GM19372 (cell line): ENCODE measurements at regions not wholly inside any gene's neighbourhood (a gene's known extent, or its start where the extent isn't known, plus 50 kb on each side); places are given as distances from the start of the nearest gene placed in this dataset.

Experiments used
- ATAC-seq: cut with Tn5 transposase; IDR thresholded peaks from one replicate; pipeline ENCODE4 v1.9.1; 2021; ENCODE audit warnings: mild to moderate bottlenecking, low read depth, moderate library complexity; ENCODE audit not compliant: unreplicated experiment

DNA sequence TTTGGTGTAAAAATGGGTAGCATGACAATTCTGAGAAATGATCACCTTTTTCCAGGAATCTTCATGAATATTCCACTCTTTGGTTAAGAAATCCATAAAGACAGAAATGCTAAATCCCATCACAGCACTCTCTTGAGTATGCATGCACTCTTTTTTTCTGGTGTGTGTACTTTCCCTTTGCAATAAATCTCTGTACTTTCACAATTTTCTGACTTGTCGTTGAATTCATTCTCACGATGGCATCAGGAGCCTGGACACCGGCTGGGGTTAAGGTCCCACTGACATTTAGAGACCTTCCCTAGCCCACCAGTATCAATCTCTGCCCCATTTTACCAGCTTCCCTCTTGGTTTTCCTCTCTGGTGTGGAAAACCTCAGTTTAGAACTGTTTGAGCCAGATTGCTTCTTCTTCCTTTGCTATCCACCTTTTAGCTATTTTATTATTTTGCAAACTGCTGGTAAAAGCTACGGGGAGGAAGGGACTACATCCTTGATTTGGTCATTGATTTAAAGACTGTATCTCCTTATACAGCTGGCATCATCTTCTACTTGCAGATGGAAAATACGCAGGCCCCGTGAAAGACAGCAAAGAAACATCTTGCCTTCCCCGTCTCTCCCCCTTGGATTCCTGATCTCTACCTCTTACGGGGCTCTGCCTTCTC lies 59.9 kb upstream of the ZFR start:
- ATAC-seq, result no peak

DNA sequence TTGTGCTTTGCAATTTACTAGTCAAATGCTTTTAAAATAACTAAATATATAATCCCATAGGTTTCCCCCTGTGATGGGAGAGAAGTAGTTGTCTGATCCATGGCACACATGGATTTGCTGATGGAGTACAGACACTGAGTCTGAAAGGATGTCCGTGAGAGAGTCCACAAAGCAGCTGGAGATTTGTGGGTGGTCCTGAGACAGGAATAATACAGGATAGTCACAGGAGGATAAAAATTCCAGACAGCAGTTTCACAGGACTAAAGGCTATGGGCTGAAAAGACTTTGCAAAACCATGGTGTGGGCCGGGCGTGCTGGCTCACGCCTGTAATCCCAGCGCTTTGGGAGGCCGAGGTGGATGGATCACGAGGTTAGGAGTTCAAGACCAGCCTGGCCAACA lies 58.7 kb upstream of the ZFR start:
- ATAC-seq, result no peak

DNA sequence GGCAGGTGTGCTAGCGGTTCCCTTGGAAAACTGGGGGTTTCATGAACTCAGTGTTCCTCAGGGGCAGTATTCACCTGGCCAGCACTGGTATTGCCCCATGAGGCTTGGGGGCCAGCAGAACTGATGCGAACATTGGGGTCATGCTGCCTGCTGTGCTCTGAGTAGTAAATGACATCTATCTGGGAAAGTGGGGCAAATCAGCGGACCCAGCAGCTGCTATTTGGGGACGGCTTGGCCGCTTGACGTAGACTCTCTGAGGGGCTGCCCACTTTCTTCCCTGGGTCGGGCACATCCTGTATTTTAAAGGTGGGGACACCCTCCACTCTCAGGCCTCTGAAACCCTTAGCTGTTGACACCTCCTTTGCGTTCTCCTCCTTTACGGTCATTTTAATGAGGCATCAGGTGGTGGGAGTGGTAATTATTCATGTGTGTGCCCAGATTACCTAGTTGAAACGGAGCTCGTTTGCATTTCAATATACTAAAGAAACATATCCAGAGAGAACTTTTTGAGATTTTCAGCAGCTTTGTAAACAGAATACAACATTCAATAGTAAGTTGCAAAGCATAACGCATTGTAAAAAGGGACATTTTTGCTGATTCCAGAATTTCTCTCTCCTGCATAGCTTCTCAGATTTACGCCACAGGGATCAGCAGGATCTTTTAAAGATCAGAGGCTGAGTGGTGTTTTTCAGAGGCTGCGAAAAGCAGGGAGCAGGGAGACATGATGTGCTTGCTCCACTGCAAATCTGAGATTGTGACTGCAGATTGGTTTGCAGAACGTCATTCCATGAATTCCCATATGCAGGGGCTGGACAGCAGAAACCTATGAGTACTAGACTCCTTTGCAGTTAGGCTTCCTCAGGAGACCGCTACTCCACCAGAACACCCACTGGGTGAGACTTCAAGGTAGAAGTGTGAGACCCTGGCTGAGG lies 56.8 kb upstream of the ZFR start:
- ATAC-seq, result no peak

DNA sequence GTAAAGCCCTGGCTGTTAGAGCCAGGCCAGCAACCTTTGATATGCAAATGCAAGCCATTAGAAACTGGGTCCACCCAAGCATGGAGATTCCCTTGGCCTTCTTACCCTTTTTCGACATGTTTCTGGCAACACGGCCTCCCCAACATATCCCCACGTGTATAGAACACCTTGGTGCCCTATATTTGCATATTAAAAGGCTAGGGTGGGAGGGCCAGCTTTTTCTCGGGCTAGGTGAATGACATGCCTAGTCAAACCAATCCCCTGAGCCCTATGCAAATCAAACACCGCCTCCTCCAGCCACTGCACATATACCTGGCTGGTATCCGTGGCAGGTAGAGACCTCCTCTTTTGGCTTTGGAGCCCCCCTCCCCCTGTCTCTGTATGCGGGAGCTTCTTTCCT lies 55.6 kb upstream of the ZFR start:
- ATAC-seq, result no peak

DNA sequence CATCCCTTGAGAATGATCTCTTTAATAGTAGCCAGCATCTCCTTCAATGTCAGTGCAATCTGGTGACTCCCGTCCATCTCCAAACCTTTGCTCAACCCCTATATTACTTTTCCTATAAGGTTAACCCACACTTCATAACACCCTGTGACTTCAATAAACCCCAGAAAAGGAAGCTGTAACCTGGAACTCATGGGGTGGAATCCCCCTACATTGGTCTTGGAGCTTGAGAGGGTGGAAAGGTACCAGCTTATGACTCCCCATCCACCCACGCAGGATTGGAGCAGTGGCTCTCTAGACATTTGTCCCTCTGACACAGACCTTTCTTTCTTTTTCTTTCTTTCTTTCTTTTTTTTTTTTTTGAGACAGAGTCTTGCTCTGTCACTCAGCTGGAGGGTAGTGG lies 54.7 kb upstream of the ZFR start:
- no peak for ATAC-seq

DNA sequence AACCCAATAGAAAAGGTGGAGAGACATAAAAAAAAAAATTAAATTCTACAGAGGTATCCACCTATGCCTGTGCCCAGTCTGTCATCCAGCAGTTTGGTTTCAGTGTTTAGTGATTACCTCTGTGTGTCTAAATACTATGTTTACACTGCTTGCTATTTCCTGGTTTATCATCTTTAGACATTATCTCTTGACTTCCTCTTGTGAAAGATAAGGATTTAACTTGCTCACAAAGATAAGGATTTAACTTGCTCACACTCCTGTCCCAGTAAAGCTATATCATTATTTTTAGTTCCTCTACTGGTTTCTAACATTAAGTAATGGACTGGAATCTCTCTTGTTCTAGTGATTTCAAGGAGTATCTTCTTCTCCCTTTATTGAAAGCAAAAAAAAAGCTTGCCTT lies 53.9 kb upstream of the ZFR start:
- no peak for ATAC-seq

DNA sequence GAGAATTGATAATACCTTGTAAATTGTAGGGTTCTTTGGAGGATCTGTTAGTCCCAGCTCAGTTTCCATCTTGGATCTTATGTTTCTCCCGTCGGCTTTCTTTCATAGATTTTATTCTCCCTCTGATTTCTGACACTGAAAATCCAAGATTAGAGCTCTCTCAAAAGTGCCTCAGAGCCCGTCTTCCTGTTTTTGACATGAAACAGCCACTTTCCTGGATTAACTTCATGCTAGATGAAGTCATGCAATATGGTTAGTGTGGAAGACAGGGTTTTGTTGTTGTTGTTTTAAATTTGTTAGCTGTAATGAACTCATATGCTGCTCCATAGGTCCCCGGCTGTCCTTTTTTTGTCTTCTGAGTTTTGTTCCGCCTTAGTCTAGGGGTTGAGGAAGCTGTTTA lies 51.6 kb upstream of the ZFR start:
- no peak for ATAC-seq

DNA sequence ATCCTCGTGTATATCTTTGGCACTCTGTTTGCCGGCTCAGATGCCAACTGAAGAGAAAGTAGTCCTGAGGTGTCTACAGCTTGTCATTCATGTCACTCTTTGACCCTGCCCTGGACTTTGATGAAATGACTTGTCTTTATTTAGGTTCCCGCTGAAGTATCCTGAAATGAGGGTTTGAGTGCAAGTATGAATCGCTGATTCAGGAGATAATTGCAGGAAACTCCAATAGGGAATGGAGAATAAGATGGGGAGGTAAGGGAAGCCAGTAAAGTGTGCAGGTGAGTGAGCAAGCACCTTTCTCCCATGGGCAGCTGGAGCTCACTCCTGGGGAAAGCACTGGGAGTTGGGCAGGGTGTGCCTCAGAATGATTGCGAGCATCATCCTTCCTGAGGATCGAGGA lies 50.3 kb upstream of the ZFR start:
- ATAC-seq, result no peak
